SIG-M5 treated with dmso at 0.1 percent for 504 hours (cell line): ENCODE measurements at regions not wholly inside any gene's neighbourhood (a gene's known extent, or its start where the extent isn't known, plus 50 kb on each side); places are given as distances from the start of the nearest gene placed in this dataset.
"Not testable (repeated sequence)": the region's sequence is repeated elsewhere in the genome, so short reads cannot be mapped to it uniquely, and the experiment has no call there.

Experiments
- DNase-seq: peaks from one replicate; lab custom pipeline; 2025; ENCODE audit not compliant: unreplicated experiment; lab: John Stamatoyannopoulos, UW

GRCh38 chr6:168915855-168916254 lies 337.8 kb downstream of the THBS2 start:
- no peak for DNase-seq

DNA sequence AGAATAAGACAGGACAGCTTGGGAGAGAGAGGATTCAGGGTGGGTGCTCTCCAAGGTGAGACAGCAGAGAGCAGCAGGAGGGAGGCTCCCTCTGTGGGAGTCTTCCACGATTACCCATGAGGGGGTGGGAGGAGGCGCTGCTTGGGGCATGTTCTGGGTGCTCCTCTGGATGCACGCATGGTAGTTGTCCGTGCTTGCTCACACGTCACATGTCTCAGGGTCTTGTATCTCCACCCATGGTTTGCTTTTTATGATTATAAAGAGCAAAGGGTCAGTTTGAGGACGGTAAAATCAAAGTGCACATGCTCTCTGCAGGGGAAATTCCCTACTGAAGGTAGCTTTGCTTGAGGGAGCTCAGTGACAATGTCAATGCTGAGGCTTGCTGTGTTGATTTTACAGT lies 338.4 kb downstream of the THBS2 start:
- no peak for DNase-seq

GRCh38 chr6:168913866-168914469 lies 339.7 kb downstream of the THBS2 start:
- no peak for DNase-seq

- DNase-seq, result not testable (repeated sequence)
Measured at GRCh38 chr6:168913231-168913865, 340.3 kb downstream of the THBS2 start.

- no peak for DNase-seq
Measured at GRCh38 chr6:168909288-168909687, 344.4 kb downstream of the THBS2 start.

GRCh38 chr6:168908887-168909286 lies 344.8 kb downstream of the THBS2 start:
- DNase-seq, result no peak

DNA sequence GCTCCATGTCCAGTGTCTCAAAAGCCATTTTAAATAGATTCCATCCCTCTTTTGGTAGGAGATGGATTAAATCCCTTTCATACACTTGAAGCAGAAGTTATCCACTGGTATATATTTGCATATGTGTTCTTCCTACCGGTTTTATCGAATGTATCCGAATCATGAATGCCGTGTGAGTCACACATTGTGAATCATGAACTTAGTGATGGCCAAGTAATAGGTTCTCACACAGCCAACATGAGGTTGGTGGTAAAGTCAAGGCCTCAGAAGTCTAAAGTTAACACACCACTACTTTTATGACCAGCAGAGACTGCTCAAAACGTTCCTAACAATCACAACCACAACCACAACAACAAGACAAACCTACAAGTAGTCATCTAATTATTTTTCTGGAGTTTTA lies 345.5 kb downstream of the THBS2 start:
- DNase-seq, result no peak

DNA sequence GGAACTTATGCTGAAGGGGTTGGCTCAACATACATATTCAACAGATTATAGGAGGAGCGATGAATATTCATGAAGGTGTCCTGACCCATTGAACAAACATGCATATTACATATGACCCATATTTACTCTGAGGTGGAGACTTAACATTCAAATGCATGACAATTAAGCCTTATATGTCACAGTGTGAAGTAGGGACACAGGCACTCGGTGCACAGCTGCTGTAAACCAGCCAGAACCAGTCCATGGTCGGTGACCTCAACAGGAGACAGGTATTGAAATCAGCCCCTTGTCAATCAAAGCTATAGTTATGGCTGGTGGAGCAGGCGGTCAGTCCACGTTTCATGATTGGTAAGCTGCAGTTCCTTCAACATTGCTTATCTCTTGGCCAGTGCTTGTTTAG lies 347.3 kb downstream of the THBS2 start:
- DNase-seq, result no peak

DNA sequence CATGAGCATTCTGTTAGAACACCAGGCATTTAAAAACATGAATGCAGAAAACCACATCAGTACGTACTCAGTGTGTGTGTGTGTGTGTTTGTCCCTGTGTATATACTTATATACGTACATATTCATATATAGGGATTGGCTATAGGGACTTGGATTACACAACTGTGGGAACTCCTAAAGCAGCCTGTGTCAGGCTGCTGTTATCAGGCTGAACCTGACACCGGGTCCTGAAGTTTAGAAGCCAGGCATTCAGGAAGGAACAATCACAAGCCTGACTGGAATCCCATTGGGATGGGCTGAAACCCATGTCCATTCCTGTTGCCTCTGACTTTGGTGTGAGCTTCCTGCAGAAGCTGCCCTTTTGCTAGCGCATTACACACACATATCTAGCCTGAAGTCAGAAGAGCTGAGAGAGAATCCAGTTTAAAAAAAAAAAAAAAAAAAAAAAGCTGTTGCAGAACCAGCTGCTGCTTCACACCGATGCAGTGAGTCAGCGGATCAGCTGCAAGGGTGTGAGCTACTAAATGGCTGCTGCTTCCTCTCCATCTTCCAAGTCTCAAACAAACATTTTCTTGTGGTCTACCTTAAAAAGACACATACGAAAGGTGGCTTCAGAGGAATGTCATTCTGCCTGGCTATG lies 348.1 kb downstream of the THBS2 start:
- DNase-seq, result no peak

DNA sequence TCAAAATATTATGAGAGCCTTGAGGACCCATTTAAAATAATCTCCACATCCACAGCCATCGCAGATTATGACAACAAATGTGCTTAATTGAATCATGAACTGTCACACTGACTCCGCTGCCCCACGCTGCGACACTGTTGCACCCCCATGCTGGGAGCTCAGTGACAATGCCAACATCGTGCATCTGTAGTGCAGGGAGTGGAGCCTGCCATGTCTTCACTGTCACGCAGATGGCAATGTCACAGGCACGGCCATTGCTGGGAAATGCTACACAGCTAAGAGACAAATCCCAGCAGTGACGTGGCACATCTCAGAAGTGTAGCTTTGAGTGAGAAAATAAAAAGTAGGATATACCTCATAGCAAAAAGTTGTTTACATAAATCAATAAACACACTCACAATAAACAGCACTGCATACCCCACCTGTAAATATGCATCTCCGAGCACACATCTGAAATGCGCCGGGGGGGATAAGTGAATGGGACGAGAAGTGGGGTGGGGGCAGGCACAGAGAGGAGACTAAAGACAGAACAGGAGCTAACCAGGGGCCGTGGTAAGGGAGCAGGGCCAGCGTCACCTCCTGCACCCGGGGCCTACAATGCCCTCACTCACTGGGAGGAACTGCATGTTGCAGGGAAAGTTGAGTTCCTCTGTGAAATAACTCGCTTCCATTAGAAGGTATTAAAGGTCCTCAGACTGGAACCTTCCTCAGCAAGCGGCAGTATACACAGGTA lies 349.9 kb downstream of the THBS2 start:
- DNase-seq, result no peak

DNA sequence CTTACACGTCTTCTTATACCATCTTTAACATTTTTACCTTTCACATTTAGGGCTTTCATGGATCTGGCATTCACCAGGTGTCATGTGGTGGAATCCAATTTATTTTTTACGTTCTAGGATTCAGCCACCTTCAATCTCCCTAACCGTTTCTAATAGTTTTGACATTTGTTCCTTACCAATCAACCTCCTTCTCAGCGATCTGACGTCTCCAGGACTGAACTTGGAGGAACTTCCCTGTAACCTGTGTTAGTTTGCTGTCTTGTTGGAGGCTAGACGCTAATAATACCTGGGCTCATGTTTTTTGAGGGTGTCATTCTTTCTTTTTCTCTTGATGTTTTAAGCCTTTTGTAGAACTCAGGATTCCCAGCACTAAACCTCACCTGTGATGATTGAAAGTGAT lies 351.6 kb downstream of the THBS2 start:
- DNase-seq, result no peak

DNA sequence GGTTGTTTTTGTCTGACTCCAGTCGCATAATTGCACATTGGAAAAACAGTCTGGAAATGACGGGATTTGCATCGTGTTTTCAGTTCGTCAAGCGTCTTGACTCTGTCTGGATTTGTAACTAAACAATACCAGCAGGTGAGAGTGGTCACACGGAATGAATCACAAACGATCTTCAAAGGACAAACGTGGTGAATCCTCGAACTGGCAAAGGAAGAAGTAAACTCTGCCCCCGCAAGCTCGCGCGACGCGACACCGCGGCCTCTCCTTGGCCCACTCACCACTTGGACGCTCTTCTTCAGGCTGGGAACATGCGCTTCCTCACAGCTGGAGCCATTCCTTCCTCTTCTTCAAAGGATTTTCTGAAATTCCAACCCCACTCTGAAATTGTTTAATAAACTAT lies 352.6 kb downstream of the THBS2 start:
- DNase-seq, result no peak

GRCh38 chr6:168896321-168896720 lies 357.3 kb downstream of the THBS2 start:
- no peak for DNase-seq

GRCh38 chr6:168895102-168895812 lies 358.4 kb downstream of the THBS2 start:
- DNase-seq, result peak; percentile 72

GRCh38 chr6:168892031-168892430 lies 361.6 kb downstream of the THBS2 start:
- no peak for DNase-seq

- DNase-seq, result no peak
Measured at GRCh38 chr6:168890981-168891365, 362.7 kb downstream of the THBS2 start.

DNA sequence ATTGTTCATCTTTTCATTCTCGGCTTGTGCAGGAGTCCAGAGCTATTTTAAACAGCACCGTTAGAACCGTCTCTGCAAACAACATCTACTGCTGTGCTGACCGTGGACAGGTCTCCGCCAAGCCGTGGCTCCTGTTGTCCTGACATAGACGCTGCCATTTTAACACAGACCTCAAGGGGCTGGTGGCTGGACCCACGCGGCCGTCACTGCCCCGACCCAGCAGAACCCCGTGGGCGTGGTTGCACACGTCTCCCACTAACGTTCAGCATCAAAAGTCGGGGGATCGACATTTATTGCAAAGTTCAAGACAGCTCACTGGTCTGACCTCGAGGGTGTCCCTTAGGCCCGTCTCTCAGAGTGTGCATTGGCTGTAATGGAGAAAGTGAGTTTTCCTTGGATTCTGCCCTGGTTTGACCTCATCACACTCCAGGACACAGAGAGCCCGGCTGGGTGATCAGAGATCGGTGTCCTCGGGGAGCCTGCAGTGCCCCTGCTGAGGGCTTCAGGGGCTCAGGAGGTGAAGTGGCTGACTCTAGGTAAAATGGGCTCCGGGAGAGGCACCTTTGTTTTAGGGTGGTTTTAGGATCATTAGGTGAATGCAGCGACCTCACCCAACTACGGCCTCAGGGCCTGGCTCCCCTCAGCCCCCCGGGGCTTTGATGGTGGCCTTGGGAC lies 363.2 kb downstream of the THBS2 start:
- DNase-seq, result no peak

DNA sequence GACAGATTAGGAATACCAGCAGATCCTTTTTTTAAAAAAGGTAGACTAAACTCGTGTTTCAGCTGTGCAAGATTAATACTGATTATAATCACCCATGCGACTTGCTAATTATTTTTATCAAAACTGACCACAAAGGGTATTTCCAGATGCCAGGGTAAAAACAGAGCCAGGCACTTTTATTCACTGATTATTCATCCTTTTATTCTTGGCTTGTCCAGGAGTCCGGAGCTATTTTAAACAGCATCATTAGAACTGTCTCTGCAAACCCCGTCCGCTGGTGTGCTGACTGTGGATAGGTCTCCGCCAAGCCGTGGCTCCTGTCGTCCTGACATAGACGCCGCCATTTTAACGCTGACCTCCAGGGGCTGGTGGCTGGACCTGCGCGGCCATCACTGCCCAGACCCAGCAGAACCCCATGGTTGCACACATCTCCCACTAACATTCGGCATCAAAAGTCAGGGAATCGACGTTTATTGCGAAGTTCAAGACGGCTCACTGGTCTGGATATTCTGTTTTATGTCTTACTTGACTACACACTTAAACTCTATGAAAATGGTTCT lies 364.8 kb downstream of the THBS2 start:
- no peak for DNase-seq

DNA sequence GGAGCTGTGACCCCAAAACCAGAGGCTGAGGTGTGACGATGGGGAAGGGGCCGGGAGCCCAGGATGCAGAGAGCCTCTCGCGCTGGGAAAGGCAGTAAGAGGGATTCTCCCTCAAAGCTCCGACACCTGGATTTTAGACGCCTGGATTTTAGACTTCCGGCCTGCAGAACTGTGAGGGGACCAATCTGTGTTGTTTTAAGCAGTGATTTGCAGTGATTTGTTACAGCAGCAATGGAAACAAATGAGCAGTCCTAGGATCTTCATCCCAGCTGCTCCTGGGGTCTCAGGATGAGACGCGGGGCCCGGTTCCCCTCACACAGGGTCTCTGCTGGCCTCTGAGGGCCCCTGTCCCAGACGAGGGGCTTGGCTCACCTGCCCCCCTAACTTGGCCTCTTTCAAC lies 365.5 kb downstream of the THBS2 start:
- DNase-seq, result no peak

DNA sequence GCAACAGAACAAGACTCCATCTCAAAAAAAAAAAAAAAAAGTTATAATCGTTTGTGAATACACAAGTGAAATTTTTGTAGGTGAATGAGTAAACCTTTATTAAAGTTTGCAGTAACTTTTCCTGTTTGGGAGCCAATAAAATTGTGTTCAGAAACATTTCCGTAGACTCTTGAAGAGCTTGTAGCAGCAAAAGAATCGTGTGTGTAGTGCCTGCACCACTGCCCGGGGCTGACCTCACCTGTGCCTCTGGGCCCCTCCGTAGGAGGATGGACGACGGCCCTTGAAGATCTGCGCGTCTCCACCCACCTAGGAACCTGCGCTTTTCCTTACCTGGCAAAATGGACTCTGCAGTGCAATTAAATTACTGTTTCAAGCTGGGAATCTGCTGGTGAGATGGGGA lies 366.0 kb downstream of the THBS2 start:
- DNase-seq, result no peak

DNA sequence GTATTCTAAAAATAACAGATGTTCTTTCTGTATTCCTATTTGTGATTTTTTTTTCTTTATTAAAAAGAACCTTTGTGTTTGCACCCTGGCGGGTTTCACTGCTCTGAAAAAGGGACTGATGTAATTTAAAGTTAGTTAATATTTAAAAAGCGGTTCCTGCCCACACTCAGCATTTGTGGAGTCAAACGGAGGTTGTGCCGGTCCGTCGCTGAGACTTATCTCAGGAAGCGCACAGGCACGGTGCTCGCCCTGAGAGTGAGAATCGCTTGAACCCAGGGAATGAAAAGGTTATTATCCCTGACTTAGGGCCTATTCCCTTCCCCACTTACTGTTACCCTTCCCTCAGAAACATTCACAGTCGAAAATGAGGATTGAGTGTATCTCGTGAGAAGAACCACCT lies 366.7 kb downstream of the THBS2 start:
- no peak for DNase-seq
